ENCODE measurements at regions not wholly inside any gene's neighbourhood (a gene's known extent, or its start where the extent isn't known, plus 50 kb on each side); places are given as distances from the start of the nearest gene placed in this dataset.

GRCh38 chr2:107364361-107364950 lies 462.2 kb upstream of the RGPD4 start:
- no peak for TF ChIP-seq POLR2A (IDR thresholded peaks at IDR 0.05)
- TF ChIP-seq CTCF (IDR thresholded peaks at IDR 0.05): no peak
